Activated T-helper 1 cell treated with Interleukin-2 at 50 U/mL for 16 hours (primary cell): ENCODE measurements at regions not wholly inside any gene's neighbourhood (a gene's known extent, or its start where the extent isn't known, plus 50 kb on each side); places are given as distances from the start of the nearest gene placed in this dataset.

Experiments
- DNase-seq: peaks from one replicate; pipeline ENCODE4 v3.0.0-alpha.2; 2020; ENCODE audit warnings: low read depth

GRCh38 chr3:150091626-150092025, 120.9 kb upstream of the PFN2 start:
- no peak for DNase-seq

DNA sequence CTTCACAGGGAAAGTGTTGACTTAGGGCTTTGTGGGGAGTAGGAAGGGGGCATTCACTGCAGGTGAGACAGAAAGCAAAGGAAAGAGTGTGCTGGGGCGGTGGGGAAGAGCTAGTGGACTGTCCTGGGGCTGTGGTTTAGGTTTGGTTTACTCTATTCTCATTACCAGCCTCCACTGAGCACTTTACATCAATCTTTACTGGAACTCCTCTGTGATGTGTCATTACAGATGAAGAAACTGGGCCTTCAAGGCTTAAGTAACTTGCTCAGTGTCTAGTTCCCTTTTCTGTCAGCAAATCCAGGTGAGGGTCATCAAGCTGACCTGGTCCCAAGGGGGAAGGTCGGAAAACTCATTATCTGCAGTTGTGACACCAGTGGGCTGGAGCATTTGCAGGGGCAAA, 120.2 kb upstream of the PFN2 start:
- no peak for DNase-seq

DNA sequence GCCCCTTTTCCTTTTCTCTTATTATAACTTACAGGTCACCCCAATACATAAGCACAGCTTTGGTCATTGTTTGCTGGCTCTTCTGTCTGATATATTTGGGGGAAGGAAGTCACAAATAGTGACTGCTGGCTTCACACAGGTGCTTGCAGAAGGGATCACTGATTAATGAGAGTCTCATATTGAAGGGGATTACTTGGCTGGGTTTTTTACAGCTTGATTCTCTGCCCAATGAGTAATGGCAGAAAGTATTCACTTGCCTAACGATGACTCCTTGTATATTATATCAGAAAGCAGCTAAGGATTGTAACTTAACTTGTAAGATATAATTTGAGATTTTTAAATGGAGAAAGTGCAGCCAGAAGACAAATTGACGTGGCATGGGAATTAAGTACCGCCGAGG, 119.3 kb upstream of the PFN2 start:
- no peak for DNase-seq

- DNase-seq: no peak
These were observed 113.4 kb upstream of the PFN2 start for GRCh38 chr3:150084128-150084527.

GRCh38 chr3:150083655-150084042, 113.0 kb upstream of the PFN2 start:
- DNase-seq: no peak

DNA sequence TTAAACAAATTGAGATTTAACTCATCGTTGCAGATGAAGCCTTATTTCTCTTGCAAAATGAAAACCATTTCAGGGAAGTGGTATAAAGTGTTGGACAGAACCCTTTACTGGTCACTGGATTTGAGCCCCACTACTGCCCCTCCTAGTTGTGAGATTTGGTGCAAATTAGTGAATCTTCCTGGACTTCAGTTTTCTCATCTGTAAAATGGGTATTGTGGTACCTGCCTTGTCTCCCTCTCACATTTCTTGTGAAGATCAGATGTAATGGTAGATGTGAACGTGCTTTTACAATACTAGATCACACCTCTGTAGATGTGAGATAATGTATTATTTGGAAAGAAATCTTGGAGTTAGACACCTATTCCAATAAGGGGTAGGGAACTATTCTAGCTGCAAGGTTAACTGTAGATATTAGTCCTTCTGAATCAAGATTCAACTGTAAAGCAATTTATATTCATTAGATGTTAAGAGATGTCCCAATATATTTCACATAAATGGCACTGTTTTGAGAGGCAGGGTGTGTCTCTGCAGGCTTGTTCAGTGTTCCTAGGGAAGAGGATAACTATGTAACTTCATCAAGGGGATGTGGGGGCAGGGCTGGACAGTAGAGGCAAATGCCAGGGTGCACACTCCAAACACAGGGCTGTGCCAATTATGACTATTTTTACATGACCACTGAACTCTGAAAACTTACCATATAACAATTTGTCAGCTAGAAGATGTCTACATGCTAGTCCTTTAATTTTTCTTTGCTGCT, 112.4 kb upstream of the PFN2 start:
- no peak for DNase-seq

GRCh38 chr3:150081084-150081483, 110.4 kb upstream of the PFN2 start:
- DNase-seq: no peak

GRCh38 chr3:150080058-150080730, 109.5 kb upstream of the PFN2 start:
- DNase-seq: no peak

- DNase-seq: no peak
These were observed 108.5 kb upstream of the PFN2 start for GRCh38 chr3:150079029-150079739.

- no peak for DNase-seq
These were observed 107.0 kb upstream of the PFN2 start for GRCh38 chr3:150077581-150078247.

- DNase-seq: no peak
These were observed 106.4 kb upstream of the PFN2 start for GRCh38 chr3:150077107-150077506.

- no peak for DNase-seq
These were observed 105.7 kb upstream of the PFN2 start for GRCh38 chr3:150076443-150076842.

GRCh38 chr3:150075417-150075865, 104.7 kb upstream of the PFN2 start:
- no peak for DNase-seq

- DNase-seq: no peak
These were observed 104.2 kb upstream of the PFN2 start for GRCh38 chr3:150074697-150075416.

DNA sequence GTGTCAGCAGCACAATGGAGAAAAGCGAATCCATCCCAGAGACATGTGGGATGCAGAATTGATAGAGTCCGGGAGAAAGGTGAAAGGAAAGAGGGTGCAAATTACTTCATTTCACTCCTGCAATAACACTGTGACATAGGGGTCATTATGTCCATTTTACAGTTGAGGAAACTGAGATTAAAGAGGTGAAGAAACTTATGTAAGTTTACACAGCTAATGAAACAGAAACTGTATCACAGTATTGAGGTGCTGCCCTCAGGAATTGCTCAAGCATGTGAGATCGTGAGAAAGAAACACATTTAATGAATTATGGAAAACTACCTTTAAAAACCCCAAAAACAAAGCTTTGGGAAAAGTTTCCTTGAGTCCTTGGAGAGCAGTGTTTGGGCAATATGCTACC, 103.6 kb upstream of the PFN2 start:
- DNase-seq: no peak

DNA sequence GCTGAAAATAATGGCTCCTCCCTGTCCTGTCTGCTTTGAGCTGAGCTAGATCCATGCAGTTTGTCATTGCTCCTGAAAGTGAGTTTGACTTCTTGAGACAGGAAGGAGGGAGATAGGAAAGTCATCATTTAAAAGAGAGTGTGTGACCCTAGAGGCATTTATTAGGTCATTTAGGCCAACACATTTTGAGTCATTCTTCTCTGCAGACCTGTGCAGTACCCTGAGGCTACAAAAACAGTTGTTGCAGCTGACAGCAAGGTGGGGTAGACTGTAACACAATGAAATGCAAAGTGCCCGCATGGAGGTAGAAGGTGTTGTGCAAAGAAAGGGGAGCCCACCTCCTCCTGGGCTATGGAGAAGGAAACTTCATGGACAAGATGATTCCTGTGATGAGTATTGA, 102.8 kb upstream of the PFN2 start:
- no peak for DNase-seq

DNA sequence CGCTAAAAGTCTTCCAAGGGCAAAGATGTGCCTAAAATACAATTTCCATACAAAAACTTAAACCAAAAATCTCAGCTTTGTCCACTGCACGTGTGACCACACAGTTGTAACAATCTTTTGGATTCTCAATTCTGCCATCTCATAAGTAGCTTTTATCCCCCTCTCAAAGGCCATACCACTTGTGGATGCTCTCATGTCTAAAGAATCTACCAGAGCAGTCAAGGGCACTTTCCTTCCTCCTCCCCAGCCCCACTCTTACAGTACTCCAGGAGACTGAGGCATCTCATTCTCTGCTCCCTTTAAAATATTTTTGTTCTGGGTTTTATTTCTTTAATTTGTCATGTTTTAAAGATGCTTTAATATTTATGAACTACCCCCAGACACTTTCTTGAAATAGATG, 102.3 kb upstream of the PFN2 start:
- DNase-seq: no peak

DNA sequence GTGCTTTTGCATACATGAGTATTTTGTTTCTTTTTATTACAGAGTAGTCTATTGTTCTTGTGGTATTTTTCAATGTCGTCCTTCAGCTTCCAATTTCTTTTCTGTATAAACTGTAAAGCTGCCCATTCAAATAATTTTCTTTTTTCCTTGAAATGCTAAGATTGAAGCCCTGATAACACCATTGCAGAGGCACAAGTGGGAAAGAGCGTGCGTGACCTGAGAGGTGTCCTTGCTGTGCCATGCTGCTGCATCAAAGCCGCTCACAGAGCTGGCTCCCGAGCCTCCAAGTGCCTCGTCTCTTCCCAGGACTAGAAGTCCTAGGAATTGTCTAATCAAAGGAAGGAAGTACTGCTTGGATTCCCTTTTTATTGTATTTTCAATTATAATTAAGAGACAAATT, 101.9 kb upstream of the PFN2 start:
- DNase-seq: no peak

- no peak for DNase-seq
These were observed 99.6 kb upstream of the PFN2 start for GRCh38 chr3:150070271-150070670.

DNA sequence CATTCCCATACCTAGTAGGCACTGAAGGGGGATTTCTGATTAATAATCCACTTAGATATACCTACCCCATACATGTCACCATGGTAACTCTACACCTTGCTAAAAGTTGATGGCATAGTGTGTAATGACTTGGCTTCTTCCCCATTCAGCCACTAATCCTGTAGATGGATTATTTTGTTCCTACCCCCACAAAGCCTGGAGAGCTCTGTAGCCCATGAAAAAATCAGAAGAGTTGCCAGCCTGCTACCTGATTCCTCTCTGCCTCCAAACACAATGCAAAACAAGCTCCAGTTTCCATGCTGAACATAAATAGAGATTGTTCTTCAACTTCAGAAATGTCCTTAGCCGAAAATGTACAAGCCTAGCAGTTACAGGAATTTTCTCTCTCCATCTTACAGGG, 98.9 kb upstream of the PFN2 start:
- DNase-seq: no peak

- no peak for DNase-seq
These were observed 98.4 kb upstream of the PFN2 start for GRCh38 chr3:150069154-150069527.
